OCI-LY7 (cell line): ENCODE measurements at regions not wholly inside any gene's neighbourhood (a gene's known extent, or its start where the extent isn't known, plus 50 kb on each side); places are given as distances from the start of the nearest gene placed in this dataset.

Source experiments
- BruUV-seq: library from RNA; stranded (reverse); fragments of 400-500 nt; replicated peaks from 2 replicates; lab custom pipeline; 2021; lab: Mats Ljungman, UMichigan
- CTCF ChIA-PET: fragments of 300-600 bp; sonication (Branson Sonifier 250); formaldehyde crosslinking; loops from one replicate; lab custom pipeline; 2022; ENCODE audit warnings: antibody characterized with exemption; ENCODE audit not compliant: unreplicated experiment; lab: Charles Lee
- POLR2A ChIA-PET: fragments of 300-600 bp; sonication (Branson Sonifier 250); formaldehyde crosslinking; loops from one replicate; lab custom pipeline; 2022; ENCODE audit warnings: antibody characterized with exemption; lab: Charles Lee
- DNase-seq: peaks from one replicate; pipeline ENCODE4 v3.0.0-alpha.2; 2015; ENCODE audit warnings: low spot score
- H2AFZ ChIP-seq: fragments of 200-600 bp; sonication (generic), shearing (Covaris generic); 2 replicates; pipeline ENCODE4 v1.6.1; 2014; ENCODE audit warnings: mild to moderate bottlenecking, antibody characterized with exemption, low read length, moderate library complexity
- H3K27ac ChIP-seq: fragments of 200-600 bp; sonication (generic); 2 replicates; pipeline ENCODE4 v1.5.1; 2014; ENCODE audit warnings: mixed run types, low read depth, mild to moderate bottlenecking, moderate library complexity, low read length, inconsistent platforms; ENCODE audit not compliant: poor library complexity, severe bottlenecking
- H3K36me3 ChIP-seq: fragments of 200-600 bp; sonication (generic); 2 replicates; pipeline ENCODE4 v1.6.1; 2014; ENCODE audit warnings: mild to moderate bottlenecking, antibody characterized with exemption, low read length, moderate library complexity, mixed read lengths; ENCODE audit not compliant: insufficient read depth
- H3K4me1 ChIP-seq: fragments of 200-600 bp; sonication (generic); 2 replicates; pipeline ENCODE4 v1.5.1; 2014; ENCODE audit warnings: mild to moderate bottlenecking, low read length; ENCODE audit not compliant: insufficient read depth, poor library complexity, severe bottlenecking
- H3K4me2 ChIP-seq: fragments of 200-600 bp; sonication (generic); 2 replicates; pipeline ENCODE4 v1.6.1; 2014; ENCODE audit warnings: mild to moderate bottlenecking, low read length
- H3K4me3 ChIP-seq: fragments of 200-600 bp; sonication (generic); 2 replicates; pipeline ENCODE4 v1.5.1; 2014; ENCODE audit warnings: mild to moderate bottlenecking, low read depth, low read length; ENCODE audit not compliant: poor library complexity, severe bottlenecking
- H3K79me2 ChIP-seq: fragments of 200-600 bp; sonication (generic); 2 replicates; pipeline ENCODE4 v1.6.1; 2016; ENCODE audit warnings: low read depth, mild to moderate bottlenecking, low read length, moderate library complexity, mixed read lengths; ENCODE audit not compliant: insufficient read depth
- H3K9me2 ChIP-seq: fragments of 200-600 bp; sonication (generic); 2 replicates; pipeline ENCODE4 v1.6.1; 2016; ENCODE audit warnings: mild to moderate bottlenecking, low read length, mixed read lengths; ENCODE audit not compliant: insufficient read depth
- H3K9me3 ChIP-seq: fragments of 200-600 bp; sonication (generic); 2 replicates; pipeline ENCODE4 v1.6.1; 2014; ENCODE audit warnings: mild to moderate bottlenecking, mixed run types, low read length, mixed read lengths
- H4K20me1 ChIP-seq: fragments of 200-600 bp; sonication (generic); 2 replicates; pipeline ENCODE4 v1.6.1; 2014; ENCODE audit warnings: mild to moderate bottlenecking, antibody characterized with exemption, low read length, moderate library complexity, mixed read lengths; ENCODE audit not compliant: insufficient read depth
- EZH2phosphoT487 ChIP-seq: fragments of 200-600 bp; sonication (generic); IDR thresholded peaks from 2 replicates; pipeline ENCODE4 v1.6.1; 2018; ENCODE audit warnings: low read depth, borderline replicate concordance, mild to moderate bottlenecking, mixed run types, antibody characterized with exemption, low read length, moderate library complexity, mixed read lengths
- intact Hi-C: fragments of 100-400 bp; cut with micrococcal nuclease; formaldehyde crosslinking; loops from one replicate; pipeline ENCODE4 v1.10.0; 2022; ENCODE audit not compliant: unreplicated experiment
- TF ChIP-seq, protein P1 (sequence below): fragments of 200-600 bp; sonication (generic); conservative IDR thresholded peaks from 2 replicates; pipeline ENCODE4 v1.5.1; 2014; ENCODE audit warnings: mild to moderate bottlenecking, antibody characterized with exemption, low read length, moderate library complexity, mixed read lengths

DNA sequence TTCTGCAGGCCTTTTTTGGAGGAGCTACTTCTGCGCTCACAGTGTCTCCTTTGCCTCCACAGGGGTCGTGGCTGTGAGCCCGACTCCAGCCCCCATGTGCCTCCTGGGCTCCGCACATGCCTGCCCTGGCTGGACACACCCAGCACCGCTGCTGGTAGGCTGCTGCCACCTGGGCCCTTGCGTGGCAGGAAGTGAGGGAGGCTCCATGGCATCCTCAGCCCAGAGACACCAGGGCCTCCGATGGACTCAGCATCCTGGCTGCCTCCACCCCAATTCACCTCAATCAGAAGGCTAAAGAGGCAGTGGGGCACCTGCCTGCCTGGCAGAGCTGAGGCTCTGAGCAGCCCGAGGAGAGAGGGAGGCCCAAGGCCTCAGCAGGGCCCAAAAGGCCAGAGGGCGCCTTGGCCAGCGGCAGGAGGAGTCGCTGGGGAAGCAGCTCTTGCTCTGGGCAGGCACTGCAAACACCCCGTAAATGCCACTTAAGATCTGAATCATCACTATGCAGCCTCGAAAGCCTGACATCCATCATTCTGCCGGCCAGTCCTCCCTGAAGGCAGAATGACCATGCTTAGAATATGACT, 68.3 kb upstream of the OTOS start:
- Histone ChIP-seq H3K4me2 (no peak overlapping the region), H3K36me3 (no peaks in the 10 kb centered on the region), H3K27ac (no peak overlapping the region), H3K4me1 (no peaks in the 10 kb centered on the region), H3K4me3 (no peak overlapping the region), H2AFZ (no peak overlapping the region), H3K9me3 (no peaks in the 10 kb centered on the region), H4K20me1 (no peaks in the 10 kb centered on the region), H3K79me2 (no peaks in the 10 kb centered on the region), H3K9me2 (no peaks in the 10 kb centered on the region)
- TF ChIP-seq, protein P1, sequence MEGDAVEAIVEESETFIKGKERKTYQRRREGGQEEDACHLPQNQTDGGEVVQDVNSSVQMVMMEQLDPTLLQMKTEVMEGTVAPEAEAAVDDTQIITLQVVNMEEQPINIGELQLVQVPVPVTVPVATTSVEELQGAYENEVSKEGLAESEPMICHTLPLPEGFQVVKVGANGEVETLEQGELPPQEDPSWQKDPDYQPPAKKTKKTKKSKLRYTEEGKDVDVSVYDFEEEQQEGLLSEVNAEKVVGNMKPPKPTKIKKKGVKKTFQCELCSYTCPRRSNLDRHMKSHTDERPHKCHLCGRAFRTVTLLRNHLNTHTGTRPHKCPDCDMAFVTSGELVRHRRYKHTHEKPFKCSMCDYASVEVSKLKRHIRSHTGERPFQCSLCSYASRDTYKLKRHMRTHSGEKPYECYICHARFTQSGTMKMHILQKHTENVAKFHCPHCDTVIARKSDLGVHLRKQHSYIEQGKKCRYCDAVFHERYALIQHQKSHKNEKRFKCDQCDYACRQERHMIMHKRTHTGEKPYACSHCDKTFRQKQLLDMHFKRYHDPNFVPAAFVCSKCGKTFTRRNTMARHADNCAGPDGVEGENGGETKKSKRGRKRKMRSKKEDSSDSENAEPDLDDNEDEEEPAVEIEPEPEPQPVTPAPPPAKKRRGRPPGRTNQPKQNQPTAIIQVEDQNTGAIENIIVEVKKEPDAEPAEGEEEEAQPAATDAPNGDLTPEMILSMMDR = no peak
- TF ChIP-seq EZH2phosphoT487 = no peak
- DNase-seq = no peak
- POLR2A ChIA-PET = no interaction called here
- CTCF ChIA-PET = no interaction called here
- intact Hi-C loops = no loop called here
- BruUV-seq = no TSS peak

DNA sequence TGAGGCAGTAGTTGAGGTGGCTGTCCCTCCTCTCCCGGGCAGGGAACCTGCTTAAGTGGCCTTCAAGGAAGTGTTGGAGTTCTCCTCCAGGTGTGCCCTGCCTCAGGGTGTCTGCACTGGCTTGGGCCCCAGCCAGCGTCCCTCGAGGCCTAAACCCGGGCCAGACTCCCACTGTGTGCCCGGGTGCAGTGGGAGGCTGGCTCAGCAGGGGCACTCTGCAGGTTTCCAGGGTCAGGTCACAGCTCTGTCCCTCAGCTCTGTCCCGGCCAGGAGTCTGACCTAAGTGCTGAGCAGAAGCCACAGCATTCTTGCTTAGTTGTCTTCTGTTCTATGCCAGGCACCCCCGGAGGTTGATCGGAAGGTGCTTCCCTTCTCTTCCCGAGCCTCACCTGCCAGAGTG, 69.0 kb upstream of the OTOS start:
- POLR2A ChIA-PET = no interaction called here
- CTCF ChIA-PET = no interaction called here
- H3K36me3 ChIP-seq = no peaks in the 10 kb centered on the region
- no peak for TF ChIP-seq EZH2phosphoT487
- TF ChIP-seq, protein P1 = no peak
- no peaks in the 10 kb centered on the region for H3K4me1 ChIP-seq
- H3K4me2 ChIP-seq = no peak overlapping the region
- H3K9me2 ChIP-seq = no peaks in the 10 kb centered on the region
- no peak overlapping the region for H3K27ac ChIP-seq
- no TSS peak for BruUV-seq
- no peak overlapping the region for H3K4me3 ChIP-seq
- H2AFZ ChIP-seq = no peak overlapping the region
- no peaks in the 10 kb centered on the region for H4K20me1 ChIP-seq
- no peaks in the 10 kb centered on the region for H3K9me3 ChIP-seq
- no peaks in the 10 kb centered on the region for H3K79me2 ChIP-seq
- no peak for DNase-seq
- intact Hi-C loops = no loop called here

DNA sequence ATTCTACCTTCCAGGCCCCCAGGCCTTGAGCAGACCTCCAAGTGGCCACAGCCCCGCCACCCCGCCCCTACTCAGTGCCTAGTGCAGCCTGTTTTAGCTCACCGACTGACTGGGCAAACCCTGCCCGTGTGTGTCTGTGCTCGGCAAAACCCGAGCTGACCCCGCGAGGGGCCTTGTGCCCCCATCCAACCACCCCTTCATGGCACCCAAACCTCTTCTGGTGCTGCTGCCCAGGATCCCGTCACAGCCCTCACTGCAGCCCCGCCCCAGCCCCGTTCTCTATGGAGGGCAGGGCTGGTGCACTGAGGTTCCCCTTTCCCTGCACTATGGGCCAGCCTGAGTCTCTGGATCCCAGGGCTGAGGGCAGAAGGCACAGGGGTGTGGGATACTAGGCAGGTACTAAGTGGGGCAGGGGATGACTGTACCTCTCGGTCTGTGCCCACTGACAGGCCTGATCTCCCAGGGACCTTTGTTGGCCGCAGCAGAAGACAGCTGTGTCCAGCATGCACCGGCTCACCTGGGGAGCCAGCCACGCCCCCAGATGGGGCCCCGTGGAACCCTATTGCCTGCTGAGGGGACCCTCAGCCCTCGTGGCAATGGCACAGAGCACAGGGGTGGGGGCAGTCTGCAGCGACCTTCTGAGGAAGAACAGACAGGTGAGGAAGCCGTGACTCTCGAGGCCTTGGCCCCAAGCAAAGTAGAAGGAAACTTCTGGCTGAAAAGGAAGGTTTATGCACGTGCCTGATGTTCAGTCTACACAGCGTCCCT, 69.9 kb upstream of the OTOS start:
- H3K9me3 ChIP-seq = no peaks in the 10 kb centered on the region
- no TSS peak for BruUV-seq
- H4K20me1 ChIP-seq = no peaks in the 10 kb centered on the region
- TF ChIP-seq, protein P1 = no peak
- no peak for TF ChIP-seq EZH2phosphoT487
- H3K79me2 ChIP-seq = no peaks in the 10 kb centered on the region
- POLR2A ChIA-PET = no interaction called here
- no peaks in the 10 kb centered on the region for H3K9me2 ChIP-seq
- intact Hi-C loops = no loop called here
- no peak overlapping the region for H3K4me2 ChIP-seq
- H2AFZ ChIP-seq = no peak overlapping the region
- DNase-seq = no peak
- no peak overlapping the region for H3K27ac ChIP-seq
- CTCF ChIA-PET = no interaction called here
- H3K4me1 ChIP-seq = no peaks in the 10 kb centered on the region
- no peak overlapping the region for H3K4me3 ChIP-seq
- H3K36me3 ChIP-seq = no peaks in the 10 kb centered on the region
